ENCODE measurements at regions not wholly inside any gene's neighbourhood (a gene's known extent, or its start where the extent isn't known, plus 50 kb on each side); places are given as distances from the start of the nearest gene placed in this dataset.
"Not testable (repeated sequence)": the region's sequence is repeated elsewhere in the genome, so short reads cannot be mapped to it uniquely, and the experiment has no call there.

DNA sequence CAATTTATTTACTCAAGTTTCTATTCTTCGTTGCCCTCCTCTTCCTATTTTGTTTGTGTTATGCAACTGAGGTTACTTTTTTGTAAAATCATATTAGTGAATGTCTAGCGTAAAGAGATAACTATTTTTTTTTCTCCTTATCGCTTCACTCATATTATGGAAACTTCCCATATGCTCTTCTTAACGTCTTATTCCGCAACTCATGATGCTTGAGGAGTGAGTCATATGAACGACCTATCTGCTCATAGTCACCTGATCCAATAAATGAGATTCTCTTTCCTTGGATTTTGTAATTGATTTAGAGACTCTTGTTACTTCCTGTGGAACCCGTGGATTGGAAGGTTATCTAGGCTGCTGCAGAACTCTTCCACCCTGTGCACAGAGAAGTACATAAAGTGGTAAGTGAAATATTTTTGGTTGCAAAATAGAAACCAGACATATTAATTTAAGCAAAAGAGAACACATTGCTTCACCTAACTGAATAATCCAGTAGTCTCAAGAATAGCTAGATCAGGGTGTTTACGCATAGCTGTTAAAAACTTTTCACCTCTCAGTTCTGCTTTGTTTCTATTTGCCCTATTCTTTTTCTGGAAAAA, 719.3 kb upstream of the SGO1 start:
- no peak for DNase-seq

GRCh38 chr3:20904671-20905070, 718.7 kb upstream of the SGO1 start:
- DNase-seq: no peak

GRCh38 chr3:20898962-20899361, 713.0 kb upstream of the SGO1 start:
- DNase-seq: no peak

- no peak for DNase-seq
Measured at GRCh38 chr3:20890111-20890519, 704.1 kb upstream of the SGO1 start.

DNA sequence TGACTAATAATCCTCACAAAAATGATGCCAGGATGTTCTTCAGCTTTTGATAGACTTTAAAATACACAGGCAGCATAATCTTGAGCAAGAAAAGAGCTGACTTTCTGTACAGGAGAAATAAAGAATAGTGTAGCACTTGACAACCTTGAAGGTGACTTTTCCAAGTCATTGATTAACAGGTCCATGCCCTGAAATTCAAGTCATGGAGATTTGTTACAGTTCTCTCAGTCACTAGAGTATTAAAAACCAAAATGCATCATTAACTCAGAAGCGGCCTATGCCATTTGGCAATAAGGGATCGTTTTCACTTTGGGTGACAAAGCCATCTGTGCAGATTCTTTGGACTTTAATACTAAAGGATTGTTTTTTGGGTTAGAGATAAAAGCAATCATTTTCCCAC, 692.7 kb upstream of the SGO1 start:
- DNase-seq: no peak

GRCh38 chr3:20873235-20873634, 687.2 kb upstream of the SGO1 start:
- DNase-seq: no peak

- DNase-seq: no peak
Measured at GRCh38 chr3:20870106-20870899, 684.3 kb upstream of the SGO1 start.

- no peak for DNase-seq
Measured at GRCh38 chr3:20865803-20866202, 679.8 kb upstream of the SGO1 start.

- DNase-seq: no peak
Measured at GRCh38 chr3:20861454-20861853, 675.4 kb upstream of the SGO1 start.

GRCh38 chr3:20857636-20858035, 671.6 kb upstream of the SGO1 start:
- peak; percentile 84 for DNase-seq

DNA sequence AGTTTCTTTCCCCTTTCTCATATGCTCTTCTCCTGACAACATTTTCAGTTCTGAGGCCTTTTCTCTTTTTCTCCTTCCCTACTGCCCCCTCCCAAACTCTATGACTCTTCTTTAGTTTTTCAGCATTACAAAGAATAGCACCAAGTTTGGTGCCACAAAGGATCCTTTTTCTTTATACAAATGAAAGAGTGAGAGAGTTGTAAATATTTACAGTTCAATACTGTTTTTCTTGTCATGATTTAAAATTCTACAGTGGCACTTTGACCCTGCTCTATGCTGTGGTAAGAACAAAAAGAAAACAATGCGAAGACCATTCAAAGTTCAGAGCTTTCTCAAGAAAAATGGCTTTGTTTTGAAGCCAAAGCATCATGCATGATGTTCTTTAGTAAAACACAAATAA, 667.9 kb upstream of the SGO1 start:
- DNase-seq: no peak

DNA sequence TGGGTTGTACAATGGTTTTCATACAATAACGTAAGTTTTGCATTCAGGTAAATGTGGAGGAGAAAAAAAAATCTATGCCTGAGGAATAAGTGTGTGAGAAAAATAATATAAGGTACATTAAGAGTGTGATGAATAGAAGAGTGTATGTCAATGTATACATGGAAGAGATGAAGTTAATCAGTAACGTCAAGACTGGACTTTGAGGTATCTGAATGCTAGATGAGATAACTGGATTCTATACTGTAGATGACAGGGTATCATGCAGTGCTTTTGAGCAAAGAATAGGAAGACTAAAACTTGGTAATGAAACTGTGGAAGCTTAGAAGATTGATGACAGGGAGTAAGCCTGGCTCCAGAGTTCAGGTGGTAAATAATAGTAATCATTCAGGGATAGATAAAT, 666.7 kb upstream of the SGO1 start:
- no peak for DNase-seq

- no peak for DNase-seq
Measured at GRCh38 chr3:20849975-20850374, 664.0 kb upstream of the SGO1 start.

DNA sequence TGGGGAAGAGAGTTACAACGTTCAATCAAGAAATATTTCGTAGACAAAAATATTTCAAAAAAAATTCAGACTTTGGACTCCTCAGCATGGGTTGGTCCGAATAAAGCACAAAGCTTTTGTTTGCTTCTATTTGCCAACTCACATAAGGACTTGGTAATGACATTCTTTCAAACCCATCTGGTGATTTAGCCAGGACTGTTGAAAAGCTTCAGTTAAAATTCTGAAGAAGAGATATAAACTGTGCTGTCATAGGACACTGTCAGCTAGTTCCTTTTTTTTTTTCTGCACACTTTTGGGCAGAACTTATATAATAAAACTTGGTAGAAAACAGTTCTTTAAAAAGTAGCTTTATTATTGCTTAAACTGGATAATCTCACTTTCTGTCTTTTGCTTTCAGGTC, 660.8 kb upstream of the SGO1 start:
- DNase-seq: no peak

DNA sequence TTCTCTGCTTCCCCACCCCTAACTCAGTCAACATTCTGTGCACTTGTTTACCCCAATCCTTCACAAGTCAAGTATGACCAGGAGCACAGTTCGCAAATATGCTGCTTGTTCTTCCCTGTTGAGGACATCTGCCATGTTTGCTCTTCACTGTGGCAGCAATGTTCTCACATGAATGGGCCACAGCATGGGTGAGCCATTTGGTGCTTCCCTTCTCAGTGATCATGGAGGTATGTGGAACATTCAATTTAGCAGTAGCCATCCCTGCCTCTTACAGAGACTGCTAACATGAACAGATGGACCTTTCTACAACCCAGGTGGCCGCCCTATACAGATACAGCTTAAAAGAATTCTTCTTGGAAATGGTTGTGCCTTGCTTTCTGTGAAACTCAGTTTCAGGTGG, 660.1 kb upstream of the SGO1 start:
- no peak for DNase-seq

- no peak for DNase-seq
Measured at GRCh38 chr3:20844851-20845250, 658.8 kb upstream of the SGO1 start.

GRCh38 chr3:20842594-20843436, 656.8 kb upstream of the SGO1 start:
- no peak for DNase-seq

GRCh38 chr3:20842002-20842401, 656.0 kb upstream of the SGO1 start:
- DNase-seq: no peak

DNA sequence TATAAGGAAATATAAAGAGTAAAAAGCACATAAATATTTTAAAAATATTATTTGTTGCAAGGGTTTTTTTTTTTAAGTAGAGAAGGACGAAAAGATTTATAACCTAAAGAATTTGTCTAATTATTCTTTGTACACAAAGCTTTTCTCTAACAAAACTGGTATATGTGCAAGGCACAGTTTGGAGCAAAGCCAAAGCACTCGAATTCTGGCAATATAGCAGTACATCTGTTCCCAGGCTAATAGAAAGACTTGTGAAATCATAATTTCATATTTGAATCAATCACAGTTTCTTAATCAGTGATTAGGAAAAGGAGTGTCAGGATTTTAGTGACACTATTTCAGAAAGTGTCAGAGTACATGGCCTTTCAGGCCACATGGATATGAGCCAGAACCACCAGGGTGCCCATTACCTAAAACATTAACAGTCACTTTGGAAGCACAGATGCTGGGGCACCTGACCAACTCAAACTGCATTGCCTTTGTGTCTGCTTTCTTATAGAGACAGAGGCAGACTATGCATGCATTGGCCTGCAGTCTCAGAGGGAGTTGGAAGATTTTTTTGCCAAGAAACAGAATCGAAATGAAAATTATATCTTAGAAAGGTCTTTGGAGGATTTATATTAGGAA, 651.8 kb upstream of the SGO1 start:
- no peak for DNase-seq

DNA sequence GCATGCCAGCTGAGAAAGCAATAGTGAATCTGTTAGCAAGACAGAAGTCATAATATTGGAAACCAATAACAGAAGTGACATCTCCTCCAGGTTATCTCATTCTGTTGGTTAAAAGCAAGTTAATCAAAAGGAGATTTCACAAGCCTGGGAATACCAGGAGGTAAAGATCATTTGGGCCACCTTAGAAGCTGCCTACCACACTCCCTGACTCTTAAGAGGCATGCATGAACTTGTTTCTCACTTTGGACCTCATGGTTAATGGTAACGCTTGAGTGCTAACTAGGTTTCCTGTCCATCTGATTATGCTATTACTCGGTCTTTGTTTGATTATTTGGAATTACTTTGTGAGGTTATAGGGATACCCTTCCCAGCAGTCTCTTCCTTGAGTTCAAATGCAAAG, 650.8 kb upstream of the SGO1 start:
- no peak for DNase-seq

DNA sequence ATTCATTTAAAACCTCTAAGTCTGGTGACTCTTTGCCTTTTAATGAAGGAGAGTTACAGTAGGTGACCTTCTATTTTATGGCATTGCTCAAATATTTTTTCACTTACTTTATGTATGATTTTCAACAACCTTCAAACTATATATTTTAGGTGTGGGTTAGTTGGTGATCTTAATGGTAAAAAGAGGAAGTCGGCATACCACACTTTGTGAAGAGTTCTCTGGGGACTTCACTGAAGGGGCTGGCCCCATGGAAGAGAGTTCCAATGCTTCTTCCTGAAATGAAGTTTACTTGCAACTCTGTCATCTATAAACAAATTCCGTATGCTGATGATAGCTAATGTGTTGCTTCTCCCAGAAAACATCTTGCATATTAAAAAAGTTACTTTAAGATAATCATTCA, 647.0 kb upstream of the SGO1 start:
- no peak for DNase-seq

DNA sequence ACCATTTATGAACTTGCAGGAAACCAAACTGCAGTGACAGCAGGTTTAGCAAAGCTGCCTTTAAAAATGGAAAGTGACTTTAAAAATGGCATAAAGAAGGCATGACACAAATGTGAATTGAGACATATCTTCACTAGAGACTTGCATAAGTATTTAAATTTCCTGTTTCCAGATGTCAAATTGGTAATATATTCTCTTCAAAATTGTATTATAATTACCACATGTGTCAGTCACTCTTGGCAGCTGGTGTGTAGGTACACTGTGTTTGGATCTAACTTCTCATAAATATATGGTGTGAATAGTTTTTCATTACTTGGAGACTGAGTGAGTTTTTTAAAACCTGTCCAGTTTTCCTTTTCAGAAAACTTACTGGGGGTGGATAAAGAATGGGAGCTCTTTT, 636.2 kb upstream of the SGO1 start:
- no peak for DNase-seq

DNA sequence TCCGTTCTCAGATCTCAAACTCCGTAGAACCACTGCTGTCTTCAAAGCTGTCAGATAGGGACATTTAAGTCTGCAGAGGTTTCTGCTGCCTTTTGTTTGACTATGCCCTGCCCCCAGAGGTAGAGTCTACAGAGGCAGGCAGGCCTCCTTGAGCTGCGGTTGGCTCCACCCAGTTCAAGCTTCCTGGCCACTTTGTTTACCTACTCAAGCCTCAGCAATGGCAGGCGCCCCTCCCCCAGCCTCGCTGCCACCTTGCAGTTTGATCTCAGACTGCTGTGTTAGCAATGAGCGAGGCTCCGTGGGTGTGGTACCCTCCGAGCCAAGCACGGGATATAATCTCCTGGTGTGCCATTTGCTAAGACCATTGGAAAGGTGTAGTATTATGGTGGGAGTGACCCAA, 634.9 kb upstream of the SGO1 start:
- not testable (repeated sequence) for DNase-seq
